GM12891 (cell line): ENCODE measurements at regions not wholly inside any gene's neighbourhood (a gene's known extent, or its start where the extent isn't known, plus 50 kb on each side); places are given as distances from the start of the nearest gene placed in this dataset.

Experiments used
- DNase-seq: peaks from one replicate; pipeline ENCODE4 v3.0.0; 2011; ENCODE audit warnings: low spot score; ENCODE audit not compliant: insufficient read length
- FAIRE-seq: peaks from 2 replicates; lab custom pipeline; 2011; peaks lifted over from hg19 to GRCh38; lab: Jason Lieb, UNC
- PAX5 ChIP-seq: IDR thresholded peaks from 2 replicates; pipeline ENCODE4 v1.6.1; 2011; ENCODE audit warnings: low read length, moderate library complexity, mild to moderate bottlenecking; ENCODE audit not compliant: insufficient read depth, severe bottlenecking
- POLR2A ChIP-seq: IDR thresholded peaks from 2 replicates; pipeline ENCODE4 v1.6.1; 2011; ENCODE audit warnings: low read depth, low read length, control low read depth
- POLR2AphosphoS5 ChIP-seq: IDR thresholded peaks from 2 replicates; pipeline ENCODE4 v1.6.1; 2011; ENCODE audit warnings: low read depth, low read length, control low read depth
- POU2F2 ChIP-seq: IDR thresholded peaks from 2 replicates; pipeline ENCODE4 v1.6.1; 2011; ENCODE audit warnings: low read depth, mild to moderate bottlenecking, control low read depth, low read length, moderate library complexity
- SPI1 ChIP-seq: IDR thresholded peaks from 2 replicates; pipeline ENCODE4 v1.6.1; 2011; ENCODE audit warnings: low read depth, low read length, control low read depth
- TAF1 ChIP-seq: IDR thresholded peaks from 2 replicates; pipeline ENCODE4 v1.6.1; 2011; ENCODE audit warnings: low read depth, low read length, control low read depth

DNA sequence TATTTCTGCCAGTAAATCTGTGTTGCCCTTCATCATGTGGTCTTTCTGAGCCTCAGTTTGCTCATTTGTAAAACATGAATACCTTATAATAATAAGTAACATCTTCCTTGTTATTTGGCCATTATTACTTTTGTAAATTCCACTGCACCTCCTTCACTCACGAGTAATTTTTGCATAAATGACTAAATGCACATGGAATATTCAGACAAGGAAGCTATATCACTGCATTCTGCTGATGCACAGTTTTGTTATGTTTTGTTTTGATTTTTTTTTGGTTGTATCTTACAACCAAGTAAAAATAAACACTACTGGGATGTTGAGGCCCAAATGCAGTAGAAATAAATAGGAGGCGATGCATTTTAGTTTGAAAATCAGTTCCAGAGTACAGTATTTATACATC is 185.3 kb upstream of the POU3F3 start:
- DNase-seq, result no peak
- TF ChIP-seq POLR2AphosphoS5, result no peak
- TF ChIP-seq TAF1, result no peak
- TF ChIP-seq POLR2A, result no peak
- no peak for TF ChIP-seq PAX5
- TF ChIP-seq SPI1, result no peak
- no peak for TF ChIP-seq POU2F2

DNA sequence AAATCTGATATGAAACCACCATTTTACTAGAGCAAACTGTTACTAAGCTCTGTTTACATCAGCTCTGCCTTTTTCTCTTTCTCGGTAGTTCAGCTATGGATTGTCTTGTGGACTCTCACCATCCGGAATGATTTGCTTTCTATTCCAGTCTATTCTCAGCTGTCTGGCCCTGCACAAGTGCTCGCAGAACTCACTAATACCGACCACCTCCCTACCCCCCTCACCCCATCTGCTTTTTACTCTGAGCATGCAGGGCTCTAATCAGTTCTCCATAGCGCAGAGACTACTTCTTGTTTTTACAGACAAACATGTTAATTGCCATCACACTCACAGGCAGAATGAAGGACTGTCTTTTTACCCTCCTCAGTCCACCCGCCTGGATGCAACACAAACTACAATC is 180.7 kb upstream of the POU3F3 start:
- FAIRE-seq, result no peak
- TF ChIP-seq POLR2AphosphoS5 (no peak), POU2F2 (no peak), TAF1 (no peak), PAX5 (no peak), POLR2A (no peak), SPI1 (no peak)

More for the DNA sequence above, 185.3 kb upstream of the POU3F3 start:
- no peak for FAIRE-seq

DNA sequence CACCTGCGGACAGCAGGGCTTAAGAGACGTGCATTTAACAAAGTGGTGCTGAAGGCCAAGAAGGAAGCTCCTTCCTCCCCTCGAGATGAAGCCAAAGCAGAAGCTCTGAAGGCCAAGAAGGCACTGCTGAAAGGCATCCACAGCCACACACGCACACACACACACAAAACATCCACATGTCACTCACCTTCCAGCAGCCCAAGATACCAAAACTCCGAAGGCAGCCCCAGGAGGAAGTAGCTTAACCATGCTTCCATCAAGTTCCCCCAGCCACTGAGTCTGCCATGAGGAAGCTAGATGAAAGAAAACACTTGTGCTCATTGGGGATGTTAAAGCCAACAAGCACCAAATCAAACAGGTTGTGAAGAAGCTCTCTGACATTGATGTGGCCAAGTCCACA is 175.7 kb upstream of the POU3F3 start:
- no peak for FAIRE-seq
- TF ChIP-seq POU2F2, result no peak
- no peak for TF ChIP-seq POLR2A
- no peak for TF ChIP-seq TAF1
- TF ChIP-seq POLR2AphosphoS5, result no peak
- no peak for TF ChIP-seq PAX5
- no peak for TF ChIP-seq SPI1
- DNase-seq, result no peak

More for the DNA sequence above, 180.7 kb upstream of the POU3F3 start:
- no peak for DNase-seq

DNA sequence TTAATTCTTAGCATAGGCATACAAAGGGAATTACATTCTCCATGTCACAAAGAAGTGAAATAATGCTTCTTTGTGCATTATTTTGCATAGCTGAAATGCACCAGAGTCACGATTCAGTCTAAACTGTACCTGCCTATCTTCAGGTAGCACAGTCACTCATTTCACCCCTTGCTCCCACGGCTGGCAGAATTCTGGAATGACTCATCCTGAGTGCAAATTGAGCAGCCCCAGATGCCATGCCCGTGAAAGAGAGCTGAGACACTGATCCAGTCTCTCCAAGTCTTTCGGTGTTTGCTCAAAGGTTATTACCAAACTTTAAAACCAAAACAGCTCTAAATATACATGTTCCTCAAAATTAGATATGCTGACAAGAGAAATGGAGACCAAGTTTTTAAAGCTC is 168.3 kb upstream of the POU3F3 start:
- DNase-seq (no peak), FAIRE-seq (no peak)
- TF ChIP-seq POLR2A (no peak), SPI1 (no peak), POLR2AphosphoS5 (no peak), PAX5 (no peak), POU2F2 (no peak), TAF1 (no peak)

DNA sequence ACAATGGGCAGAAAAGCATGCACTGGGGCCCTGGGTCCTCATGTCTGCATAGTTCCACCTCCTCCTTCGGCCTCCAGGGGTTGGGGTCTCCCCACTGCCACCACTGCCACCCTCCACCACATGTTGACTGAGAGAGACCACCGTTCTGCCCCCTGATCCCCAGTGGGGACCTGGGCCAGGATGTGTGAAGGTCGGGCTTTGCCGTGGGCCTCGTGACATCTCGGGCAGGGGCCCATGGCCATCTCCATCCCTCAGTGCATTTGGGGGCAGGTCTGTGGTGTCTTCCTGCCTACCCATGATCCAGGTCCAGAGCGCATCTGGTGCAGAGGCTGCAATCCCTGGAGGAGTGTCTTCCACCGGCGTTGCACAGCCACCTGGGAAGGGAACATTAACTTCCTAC is 166.8 kb upstream of the POU3F3 start:
- DNase-seq (no peak), FAIRE-seq (no peak)
- no peak for TF ChIP-seq TAF1
- TF ChIP-seq SPI1, result no peak
- no peak for TF ChIP-seq POLR2A
- no peak for TF ChIP-seq POU2F2
- TF ChIP-seq POLR2AphosphoS5, result no peak
- no peak for TF ChIP-seq PAX5

DNA sequence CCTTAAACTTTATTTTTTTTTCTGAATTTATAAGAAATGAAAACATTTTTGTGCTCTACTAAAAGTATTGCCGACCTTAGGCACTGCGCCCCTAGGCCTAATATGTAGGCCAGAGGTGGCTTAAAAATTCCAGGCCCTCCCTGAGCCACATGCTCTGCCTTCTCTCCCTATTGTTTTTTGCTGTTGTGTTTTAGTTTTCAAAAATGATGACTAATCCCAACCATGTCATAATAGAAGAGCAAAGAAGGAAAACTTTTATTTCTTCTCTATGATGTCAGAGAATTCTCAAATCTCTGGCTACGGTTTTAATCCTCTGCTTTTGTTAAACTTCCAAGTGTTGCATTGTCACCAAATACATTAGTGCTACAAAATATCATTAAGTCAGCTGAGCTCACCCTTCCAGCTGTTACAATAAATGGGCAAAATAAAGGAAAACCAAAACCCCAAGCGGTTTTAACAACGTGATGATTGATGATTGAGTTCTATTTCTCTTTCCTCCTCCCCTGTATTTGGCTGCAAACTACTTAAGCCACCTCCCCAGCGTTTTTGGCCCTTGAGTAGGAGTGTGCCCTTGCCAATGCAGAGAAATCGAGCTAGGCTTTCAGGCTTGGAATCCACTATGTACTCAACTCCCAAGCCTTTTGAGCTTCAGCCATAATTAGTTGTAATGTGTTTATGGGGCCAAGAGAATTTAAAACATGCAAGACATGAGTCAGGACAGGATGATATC is 163.5 kb upstream of the POU3F3 start:
- FAIRE-seq (no peak), DNase-seq (no peak)
- no peak for TF ChIP-seq PAX5
- TF ChIP-seq TAF1, result no peak
- TF ChIP-seq POLR2AphosphoS5, result no peak
- TF ChIP-seq SPI1, result no peak
- no peak for TF ChIP-seq POU2F2
- no peak for TF ChIP-seq POLR2A

DNA sequence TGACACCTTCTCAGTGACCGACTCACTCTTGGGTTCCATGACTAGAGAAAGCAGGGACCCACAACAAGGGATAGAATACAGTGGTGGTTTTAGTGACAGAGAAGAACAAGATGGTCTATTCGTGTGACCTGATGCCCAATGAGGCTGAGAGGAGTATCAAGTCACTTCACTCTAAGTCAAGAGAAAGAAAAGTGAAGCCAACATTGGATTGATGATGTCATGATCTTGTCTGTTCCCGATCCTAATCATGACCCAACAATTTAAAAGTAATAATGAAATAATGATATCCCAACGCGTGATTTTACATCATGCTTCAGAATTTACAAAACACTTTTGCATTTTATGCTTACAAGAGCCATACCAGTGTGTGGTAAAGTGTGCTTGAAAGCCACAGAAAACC is 155.6 kb upstream of the POU3F3 start:
- TF ChIP-seq PAX5 (no peak), SPI1 (no peak), POU2F2 (no peak), POLR2A (no peak), TAF1 (no peak), POLR2AphosphoS5 (no peak)
- no peak for FAIRE-seq
- no peak for DNase-seq

DNA sequence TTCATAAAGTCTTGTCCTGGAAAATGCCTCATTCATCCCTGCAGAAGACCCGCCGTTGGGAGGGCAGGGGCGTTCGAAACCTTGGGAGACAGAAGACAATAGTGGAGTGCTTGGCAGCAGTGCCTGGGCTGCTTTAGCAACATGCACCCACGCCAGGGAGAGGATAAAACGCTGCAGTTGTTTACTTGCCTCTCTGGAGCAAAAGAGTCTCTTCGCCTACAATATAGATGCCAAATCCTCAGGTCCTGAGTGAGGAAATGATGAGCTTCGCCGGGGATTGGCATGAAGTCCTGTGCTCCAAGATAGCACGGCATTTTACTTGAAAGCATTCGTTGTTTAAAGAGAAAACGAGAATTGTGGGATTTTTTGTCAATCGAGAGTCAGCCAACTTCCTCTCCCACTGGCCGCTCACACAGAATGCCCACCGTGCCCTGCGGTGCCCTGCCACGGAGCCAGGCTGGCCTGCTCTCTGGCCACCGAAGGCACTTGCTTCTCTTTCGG is 152.5 kb upstream of the POU3F3 start:
- FAIRE-seq, result no peak
- DNase-seq, result no peak
- no peak for TF ChIP-seq PAX5
- TF ChIP-seq POLR2A, result no peak
- no peak for TF ChIP-seq POLR2AphosphoS5
- TF ChIP-seq SPI1, result no peak
- no peak for TF ChIP-seq TAF1
- no peak for TF ChIP-seq POU2F2

DNA sequence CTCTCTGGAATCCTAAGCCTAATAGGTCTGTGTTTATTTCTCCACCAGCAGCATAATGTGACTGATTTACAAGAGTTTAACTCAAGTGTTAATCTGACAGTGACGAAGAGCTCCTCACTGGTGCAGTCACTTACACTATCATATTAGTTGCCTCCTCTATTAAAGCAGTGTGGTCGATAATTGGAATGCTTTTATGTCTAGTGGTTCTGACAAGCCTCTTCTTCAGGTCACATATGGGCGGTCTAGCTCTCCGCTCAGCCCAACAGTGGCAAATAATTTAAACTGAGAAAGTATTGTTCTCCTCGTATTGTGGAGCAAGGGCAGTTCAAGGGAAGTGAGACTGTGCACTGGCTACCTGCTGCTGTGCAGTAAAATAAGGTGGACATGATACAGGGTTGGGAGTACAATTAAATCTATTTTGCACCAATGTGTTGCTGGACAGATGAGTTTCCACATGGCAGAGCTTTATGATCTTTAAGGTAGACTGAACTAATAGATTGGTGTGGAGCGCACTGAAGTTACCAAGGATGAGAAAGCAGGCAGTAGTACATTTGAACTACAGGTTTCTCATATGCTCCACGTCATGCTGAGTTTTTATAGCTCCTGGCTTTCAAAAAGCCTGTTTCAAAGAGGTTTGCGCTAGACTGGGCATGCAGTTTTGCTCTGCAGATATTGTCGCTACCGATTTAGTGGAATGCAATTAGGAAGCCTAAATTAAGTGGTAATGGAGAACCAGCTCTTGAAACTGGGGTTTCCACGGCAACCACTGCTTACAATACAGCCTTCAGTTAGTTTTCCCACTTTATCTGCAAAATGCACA is 151.7 kb upstream of the POU3F3 start:
- FAIRE-seq, result no peak
- TF ChIP-seq POU2F2 (no peak), TAF1 (no peak), POLR2AphosphoS5 (no peak), PAX5 (no peak), POLR2A (no peak), SPI1 (no peak)
- no peak for DNase-seq
